M059J (cell line): ENCODE measurements at regions not wholly inside any gene's neighbourhood (a gene's known extent, or its start where the extent isn't known, plus 50 kb on each side); places are given as distances from the start of the nearest gene placed in this dataset.
A peak's percentile ranks its signal among the peaks of the same experiment; 100 is the strongest.
"Not testable (repeated sequence)": the region's sequence is repeated elsewhere in the genome, so short reads cannot be mapped to it uniquely, and the experiment has no call there.

Experiments
- DNase-seq: peaks from one replicate; pipeline ENCODE4 v3.0.0-alpha.2; 2012; ENCODE audit warnings: low read depth

DNA sequence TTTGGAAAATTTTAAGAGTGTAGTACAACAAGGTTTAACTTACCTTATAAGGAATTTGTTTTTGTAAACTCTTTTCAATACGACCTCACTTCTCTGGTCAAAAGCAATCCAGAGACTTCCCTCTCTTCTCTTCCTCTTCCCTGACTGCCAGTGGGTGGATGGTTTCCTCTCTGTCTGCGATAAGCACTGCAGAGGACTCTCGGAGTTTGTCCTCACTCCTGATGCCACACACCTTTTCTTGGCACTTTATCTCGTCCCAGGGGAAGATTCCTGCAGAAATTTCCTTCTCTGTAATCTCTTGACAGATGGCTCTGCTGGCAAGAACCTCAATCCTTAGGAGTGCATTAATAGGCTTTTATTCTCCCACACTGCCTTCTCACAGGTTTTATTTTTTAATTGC, 641.6 kb downstream of the NR2F1-AS1 start:
- peak; percentile 11 for DNase-seq

- not testable (repeated sequence) for DNase-seq
Measured at GRCh38 chr5:92937396-92937795, 643.6 kb downstream of the NR2F1-AS1 start.

DNA sequence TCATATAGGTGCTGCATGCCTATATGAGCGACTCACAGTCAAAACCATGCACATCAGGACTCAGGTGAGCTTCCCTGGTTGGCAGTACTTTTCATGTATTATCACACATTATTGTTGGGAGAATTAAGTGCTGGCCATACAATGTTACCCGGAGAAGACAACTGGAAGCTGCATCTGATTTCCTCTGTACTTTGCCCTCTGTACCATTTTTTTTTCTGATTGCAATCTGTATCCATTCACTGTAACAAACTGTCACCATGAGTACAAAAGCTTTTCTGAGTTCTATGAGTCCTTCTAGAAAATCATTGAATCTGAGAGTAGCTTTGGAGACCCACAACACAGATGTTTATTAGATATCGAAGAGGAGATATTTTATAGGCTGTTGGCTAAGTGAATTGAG, 651.0 kb downstream of the NR2F1-AS1 start:
- no peak for DNase-seq

- peak; percentile 12 for DNase-seq
Measured at GRCh38 chr5:92927291-92927778, 653.7 kb downstream of the NR2F1-AS1 start.

DNA sequence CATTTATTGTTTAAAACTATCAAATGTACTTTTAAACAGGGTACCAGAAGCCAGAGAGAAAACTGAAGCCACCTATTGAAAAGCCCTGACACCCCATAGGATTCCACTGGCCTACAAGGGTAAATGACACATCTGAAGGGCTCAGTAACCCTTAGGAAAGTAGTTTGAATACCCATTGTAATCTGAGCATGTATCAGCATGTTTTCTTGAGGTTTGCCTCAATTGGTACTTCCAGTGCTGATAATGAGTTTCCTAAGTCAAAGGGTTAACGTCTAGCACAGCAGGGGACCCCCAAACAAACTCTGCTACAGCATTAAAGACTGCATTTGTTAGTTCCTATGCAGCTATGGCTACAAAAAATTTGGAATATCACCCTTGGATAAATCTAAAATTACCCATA, 657.1 kb downstream of the NR2F1-AS1 start:
- DNase-seq: no peak

GRCh38 chr5:92922231-92922967, 658.6 kb downstream of the NR2F1-AS1 start:
- no peak for DNase-seq

GRCh38 chr5:92917044-92917443, 664.0 kb downstream of the NR2F1-AS1 start:
- DNase-seq: no peak

GRCh38 chr5:92916036-92916435, 665.0 kb downstream of the NR2F1-AS1 start:
- DNase-seq: peak; percentile 11

DNA sequence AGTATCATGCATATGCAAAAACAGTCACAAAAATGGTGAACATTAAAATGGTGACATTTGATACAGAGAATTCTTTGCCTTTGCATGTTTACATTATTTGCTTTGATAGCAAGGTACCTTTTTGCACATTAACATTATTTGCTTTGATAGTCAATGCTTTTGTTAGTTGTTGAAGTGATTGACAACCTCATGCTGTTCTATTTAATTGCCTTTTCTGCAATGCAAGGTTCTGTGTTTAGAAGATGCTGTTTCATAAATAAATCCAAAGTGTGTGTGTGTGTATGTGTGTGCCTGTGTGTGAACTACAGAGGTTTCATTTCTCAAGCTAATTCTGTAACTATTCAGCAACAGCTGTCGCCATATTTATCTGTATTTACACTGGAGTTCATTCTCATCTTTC, 668.7 kb downstream of the NR2F1-AS1 start:
- no peak for DNase-seq

GRCh38 chr5:92911851-92912250, 669.2 kb downstream of the NR2F1-AS1 start:
- DNase-seq: no peak

DNA sequence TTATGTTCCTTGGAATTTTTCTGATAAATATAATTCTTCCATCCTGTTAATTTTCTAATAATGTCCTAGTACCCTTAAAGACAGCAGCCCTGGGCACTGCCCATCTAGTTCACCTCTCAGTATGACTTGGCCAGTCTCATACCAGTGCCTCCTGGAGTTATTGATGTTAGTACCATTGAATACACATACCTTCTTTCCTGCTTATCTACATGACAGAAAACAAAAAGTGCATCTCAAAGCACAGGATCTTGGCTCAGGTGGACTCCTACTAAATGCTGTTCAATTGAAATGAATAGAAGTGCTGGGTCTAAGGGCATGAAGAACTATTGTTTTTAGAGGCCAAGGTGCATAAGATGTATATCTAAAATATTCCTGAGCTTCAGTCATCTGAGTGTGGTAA, 669.7 kb downstream of the NR2F1-AS1 start:
- DNase-seq: no peak

DNA sequence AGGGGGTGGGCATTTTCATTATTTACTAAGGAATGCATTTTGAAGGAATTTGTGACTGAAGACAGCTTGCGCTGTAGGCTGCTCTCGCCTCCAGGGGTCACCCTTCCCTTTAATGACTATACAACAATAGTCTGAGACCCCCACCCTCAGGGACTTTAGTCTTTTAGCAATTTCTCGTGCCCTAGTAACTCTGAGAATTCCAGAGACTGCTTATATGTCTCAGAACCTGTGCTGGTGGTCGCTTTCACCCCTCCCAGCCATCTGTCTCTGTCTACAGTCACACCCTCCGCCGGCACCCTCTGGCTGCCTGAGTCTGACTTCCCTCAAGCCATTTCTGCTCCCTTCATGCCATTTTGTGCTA, 671.4 kb downstream of the NR2F1-AS1 start:
- DNase-seq: no peak

GRCh38 chr5:92908952-92909601, 671.9 kb downstream of the NR2F1-AS1 start:
- no peak for DNase-seq

DNA sequence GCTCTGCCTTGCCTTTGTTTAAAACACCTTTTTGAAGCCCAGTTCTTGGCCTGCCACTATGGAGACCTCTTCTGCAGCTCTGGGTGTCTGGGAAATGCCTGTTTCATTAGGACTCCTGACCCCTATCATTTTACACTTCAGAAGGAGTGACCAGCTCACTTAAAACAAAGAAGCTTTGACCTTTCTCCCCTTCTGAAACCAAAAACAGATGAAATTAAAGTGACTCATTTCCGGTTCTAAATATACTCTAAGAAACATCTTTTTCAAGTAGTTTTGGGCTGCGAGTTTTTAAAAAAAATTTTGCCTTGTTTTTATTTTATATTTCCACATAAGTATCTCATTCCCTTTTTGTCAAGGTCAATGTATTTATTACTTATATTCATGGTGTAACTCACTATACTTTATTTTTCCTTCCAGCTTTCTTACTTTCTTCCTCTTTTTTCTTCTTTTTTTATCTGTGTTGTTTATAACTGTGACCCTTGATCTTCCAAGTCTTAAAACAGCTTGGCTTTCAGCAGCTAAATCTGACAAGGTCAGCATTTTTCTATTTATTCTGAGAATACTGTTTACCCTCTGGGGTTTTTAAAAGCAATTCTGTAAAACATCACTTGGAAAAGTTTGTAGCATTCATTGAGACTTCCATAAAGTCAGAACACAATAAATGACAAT, 672.9 kb downstream of the NR2F1-AS1 start:
- DNase-seq: peak; percentile 85

DNA sequence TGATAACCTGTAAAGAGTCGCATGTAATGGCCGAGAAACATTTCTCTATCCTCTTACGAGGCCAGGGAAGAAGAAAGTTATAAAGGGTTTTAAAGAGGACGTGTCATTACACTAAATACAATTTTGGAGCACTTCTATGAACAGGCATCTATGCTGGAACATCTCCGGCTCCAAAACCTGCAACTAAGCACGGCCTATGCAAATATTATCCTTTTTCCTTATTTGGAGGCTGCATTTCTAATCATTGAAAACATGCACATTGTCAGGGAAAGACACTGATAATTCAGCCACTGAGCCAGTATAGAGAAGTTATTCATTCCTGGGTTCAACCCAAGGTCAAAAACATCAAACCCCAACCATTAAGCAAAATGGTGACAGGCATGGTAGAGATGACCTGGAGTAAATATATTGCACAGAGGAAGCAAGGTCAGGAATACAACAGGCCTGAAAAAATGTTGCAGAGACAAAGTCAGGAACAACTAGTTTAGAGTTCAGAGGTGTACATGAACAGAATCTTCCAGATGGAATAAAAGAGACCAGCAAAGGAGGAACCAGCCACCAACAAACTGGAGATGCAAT, 674.1 kb downstream of the NR2F1-AS1 start:
- DNase-seq: no peak

DNA sequence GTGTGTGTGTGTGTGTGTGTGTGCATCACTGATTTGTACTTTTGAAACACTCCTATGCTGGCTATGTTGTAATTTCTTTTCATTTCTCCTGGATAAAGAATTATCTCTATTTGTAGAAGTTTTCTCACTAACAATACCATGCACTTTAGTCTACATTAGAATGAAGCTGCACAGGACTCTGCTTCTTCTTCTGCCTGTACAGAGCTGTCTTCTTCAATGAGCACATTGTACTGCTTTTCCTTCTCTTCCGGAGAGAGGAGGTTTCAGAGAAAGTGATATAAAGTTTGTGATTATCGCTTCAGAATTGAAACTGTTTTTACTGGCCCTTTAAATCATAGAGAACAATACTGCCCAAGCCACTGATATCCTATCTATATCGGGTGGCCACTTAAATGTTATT, 677.0 kb downstream of the NR2F1-AS1 start:
- DNase-seq: no peak

GRCh38 chr5:92899611-92900010, 681.4 kb downstream of the NR2F1-AS1 start:
- no peak for DNase-seq

GRCh38 chr5:92896722-92897121, 684.3 kb downstream of the NR2F1-AS1 start:
- DNase-seq: no peak

GRCh38 chr5:92890841-92891244, 690.2 kb downstream of the NR2F1-AS1 start:
- DNase-seq: peak; percentile 73

DNA sequence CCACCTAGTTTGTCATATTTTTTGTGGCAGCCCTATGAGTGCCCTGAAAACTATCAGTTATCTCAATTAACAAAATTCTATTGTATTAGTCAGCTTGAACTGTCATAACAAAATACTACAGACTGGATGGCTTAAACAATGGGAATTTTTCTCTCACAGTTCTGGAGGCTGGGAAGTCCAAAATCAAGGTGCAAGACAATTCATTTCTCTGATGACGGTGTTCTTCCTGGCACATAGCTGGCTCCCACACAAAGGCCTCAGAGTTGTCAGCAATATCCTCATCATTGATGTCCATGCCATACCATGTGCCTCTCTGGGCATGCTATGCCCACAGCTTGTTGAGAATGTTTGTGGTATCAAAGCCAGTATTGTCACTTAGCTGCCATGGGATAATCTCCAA, 691.9 kb downstream of the NR2F1-AS1 start:
- no peak for DNase-seq

- no peak for DNase-seq
Measured at GRCh38 chr5:92887254-92887653, 693.8 kb downstream of the NR2F1-AS1 start.

- no peak for DNase-seq
Measured at GRCh38 chr5:92886751-92887150, 694.3 kb downstream of the NR2F1-AS1 start.

GRCh38 chr5:92885950-92886349, 695.1 kb downstream of the NR2F1-AS1 start:
- no peak for DNase-seq
